ENCODE measurements at regions not wholly inside any gene's neighbourhood (a gene's known extent, or its start where the extent isn't known, plus 50 kb on each side); places are given as distances from the start of the nearest gene placed in this dataset.

GRCh38 chr2:18896125-18896764 lies 306.9 kb upstream of the NT5C1B start:
- no peak for DNase-seq

GRCh38 chr2:18891600-18892345 lies 302.4 kb upstream of the NT5C1B start:
- no peak for DNase-seq
- intact Hi-C loops (cut with DNase I): no loop called here

More at GRCh38 chr2:18896125-18896764, 306.9 kb upstream of the NT5C1B start:
- intact Hi-C loops (cut with DNase I): no loop called here

- intact Hi-C loops (cut with DNase I): no loop called here
- no peak for DNase-seq
Observed at GRCh38 chr2:18889565-18890332, 300.4 kb upstream of the NT5C1B start.

- DNase-seq: no peak
- intact Hi-C loops (cut with DNase I): no loop called here
Observed at GRCh38 chr2:18885457-18885856, 296.1 kb upstream of the NT5C1B start.

- no peak for DNase-seq
- intact Hi-C loops (cut with DNase I): no loop called here
Observed at GRCh38 chr2:18883616-18884456, 294.5 kb upstream of the NT5C1B start.

- no peak for DNase-seq
- intact Hi-C loops (cut with DNase I): no loop called here
Observed at GRCh38 chr2:18871430-18871829, 282.1 kb upstream of the NT5C1B start.

- no peak for DNase-seq
- intact Hi-C loops (cut with DNase I): no loop called here
Observed at GRCh38 chr2:18870307-18870706, 280.9 kb upstream of the NT5C1B start.

- intact Hi-C loops (cut with DNase I): no loop called here
- DNase-seq: no peak
Observed at GRCh38 chr2:18861951-18862350, 272.6 kb upstream of the NT5C1B start.

- DNase-seq: no peak
- intact Hi-C loops (cut with DNase I): no loop called here
Observed at GRCh38 chr2:18860179-18860578, 270.8 kb upstream of the NT5C1B start.

- intact Hi-C loops (cut with DNase I): no loop called here
- DNase-seq: no peak
Observed at GRCh38 chr2:18856765-18857164, 267.4 kb upstream of the NT5C1B start.

GRCh38 chr2:18855027-18855426 lies 265.7 kb upstream of the NT5C1B start:
- intact Hi-C loops (cut with DNase I): no loop called here
- no peak for DNase-seq

- intact Hi-C loops (cut with DNase I): no loop called here
- DNase-seq: no peak
Observed at GRCh38 chr2:18849841-18850578, 260.6 kb upstream of the NT5C1B start.

GRCh38 chr2:18848646-18849045 lies 259.3 kb upstream of the NT5C1B start:
- intact Hi-C loops (cut with DNase I): no loop called here
- no peak for DNase-seq

- no peak for DNase-seq
- intact Hi-C loops (cut with DNase I): no loop called here
Observed at GRCh38 chr2:18845854-18846445, 256.6 kb upstream of the NT5C1B start.

GRCh38 chr2:18842836-18843235 lies 253.5 kb upstream of the NT5C1B start:
- intact Hi-C loops (cut with DNase I): no loop called here

GRCh38 chr2:18841248-18842150 lies 252.1 kb upstream of the NT5C1B start:
- intact Hi-C loops (cut with DNase I): no loop called here
- DNase-seq: no peak

More at GRCh38 chr2:18842836-18843235, 253.5 kb upstream of the NT5C1B start:
- DNase-seq: no peak

- intact Hi-C loops (cut with DNase I): no loop called here
- no peak for DNase-seq
Observed at GRCh38 chr2:18837240-18837639, 247.9 kb upstream of the NT5C1B start.
